ENCODE measurements at regions not wholly inside any gene's neighbourhood (a gene's known extent, or its start where the extent isn't known, plus 50 kb on each side); places are given as distances from the start of the nearest gene placed in this dataset.

GRCh38 chr14:38074754-38075153, 132.9 kb upstream of the SSTR1 start:
- Mint-ChIP-seq H3K36me3 (ENCODE audit: low read depth, unreplicated experiment) (no peaks in the 10 kb centered on the region), H3K27ac (ENCODE audit: unreplicated experiment) (no peak overlapping the region), H3K9me3 (ENCODE audit: unreplicated experiment) (no peaks in the 10 kb centered on the region), H3K4me3 (ENCODE audit: unreplicated experiment) (no peak overlapping the region), H3K4me1 (ENCODE audit: unreplicated experiment) (no peaks in the 10 kb centered on the region), H3K27me3 (ENCODE audit: unreplicated experiment) (no peaks in the 10 kb centered on the region)
- no peak for DNase-seq (ENCODE audit: low spot score)
- no peak for TF ChIP-seq CTCF (IDR thresholded peaks at IDR 0.05; ENCODE audit: unreplicated experiment)

GRCh38 chr14:38078393-38078792, 129.3 kb upstream of the SSTR1 start:
- Mint-ChIP-seq H3K4me1 (ENCODE audit: unreplicated experiment) (no peaks in the 10 kb centered on the region), H3K27ac (ENCODE audit: unreplicated experiment) (no peak overlapping the region), H3K36me3 (ENCODE audit: low read depth, unreplicated experiment) (no peaks in the 10 kb centered on the region), H3K27me3 (ENCODE audit: unreplicated experiment) (no peaks in the 10 kb centered on the region), H3K4me3 (ENCODE audit: unreplicated experiment) (no peak overlapping the region), H3K9me3 (ENCODE audit: unreplicated experiment) (no peaks in the 10 kb centered on the region)
- no peak for DNase-seq (ENCODE audit: low spot score)
- TF ChIP-seq CTCF (IDR thresholded peaks at IDR 0.05; ENCODE audit: unreplicated experiment): no peak

- H3K4me3 Mint-ChIP-seq (ENCODE audit: unreplicated experiment): no peak overlapping the region
- no peaks in the 10 kb centered on the region for H3K27me3 Mint-ChIP-seq (ENCODE audit: unreplicated experiment)
- H3K9me3 Mint-ChIP-seq (ENCODE audit: unreplicated experiment): no peaks in the 10 kb centered on the region
- no peaks in the 10 kb centered on the region for H3K36me3 Mint-ChIP-seq (ENCODE audit: low read depth, unreplicated experiment)
- no peak for TF ChIP-seq CTCF (IDR thresholded peaks at IDR 0.05; ENCODE audit: unreplicated experiment)
- H3K4me1 Mint-ChIP-seq (ENCODE audit: unreplicated experiment): no peaks in the 10 kb centered on the region
- H3K27ac Mint-ChIP-seq (ENCODE audit: unreplicated experiment): no peak overlapping the region
- DNase-seq (ENCODE audit: low spot score): no peak
Observed at GRCh38 chr14:38079268-38079667, 128.4 kb upstream of the SSTR1 start.

- H3K36me3 Mint-ChIP-seq (ENCODE audit: low read depth, unreplicated experiment): no peaks in the 10 kb centered on the region
- H3K4me3 Mint-ChIP-seq (ENCODE audit: unreplicated experiment): no peak overlapping the region
- no peaks in the 10 kb centered on the region for H3K9me3 Mint-ChIP-seq (ENCODE audit: unreplicated experiment)
- no peak for DNase-seq (ENCODE audit: low spot score)
- no peak for TF ChIP-seq CTCF (IDR thresholded peaks at IDR 0.05; ENCODE audit: unreplicated experiment)
- H3K4me1 Mint-ChIP-seq (ENCODE audit: unreplicated experiment): no peaks in the 10 kb centered on the region
- no peaks in the 10 kb centered on the region for H3K27me3 Mint-ChIP-seq (ENCODE audit: unreplicated experiment)
- no peak overlapping the region for H3K27ac Mint-ChIP-seq (ENCODE audit: unreplicated experiment)
Observed at GRCh38 chr14:38079886-38080285, 127.8 kb upstream of the SSTR1 start.

- no peak for TF ChIP-seq CTCF (IDR thresholded peaks at IDR 0.05; ENCODE audit: unreplicated experiment)
- no peaks in the 10 kb centered on the region for H3K36me3 Mint-ChIP-seq (ENCODE audit: low read depth, unreplicated experiment)
- no peaks in the 10 kb centered on the region for H3K9me3 Mint-ChIP-seq (ENCODE audit: unreplicated experiment)
- H3K27ac Mint-ChIP-seq (ENCODE audit: unreplicated experiment): no peak overlapping the region
- H3K27me3 Mint-ChIP-seq (ENCODE audit: unreplicated experiment): no peaks in the 10 kb centered on the region
- no peak overlapping the region for H3K4me3 Mint-ChIP-seq (ENCODE audit: unreplicated experiment)
- no peaks in the 10 kb centered on the region for H3K4me1 Mint-ChIP-seq (ENCODE audit: unreplicated experiment)
- DNase-seq (ENCODE audit: low spot score): no peak
Observed at GRCh38 chr14:38080696-38081095, 127.0 kb upstream of the SSTR1 start.

All from endothelial cell (in vitro differentiated cells).